OCI-LY7 (cell line): ENCODE measurements at regions not wholly inside any gene's neighbourhood (a gene's known extent, or its start where the extent isn't known, plus 50 kb on each side); places are given as distances from the start of the nearest gene placed in this dataset.
A peak's percentile ranks its signal among the peaks of the same experiment; 100 is the strongest.

Source experiments
- EZH2phosphoT487 ChIP-seq: fragments of 200-600 bp; sonication (generic); IDR thresholded peaks from 2 replicates; pipeline ENCODE4 v1.6.1; 2018; ENCODE audit warnings: low read depth, borderline replicate concordance, mild to moderate bottlenecking, mixed run types, antibody characterized with exemption, low read length, moderate library complexity, mixed read lengths
- TF ChIP-seq, protein P1 (sequence below): fragments of 200-600 bp; sonication (generic); conservative IDR thresholded peaks from 2 replicates; pipeline ENCODE4 v1.5.1; 2014; ENCODE audit warnings: mild to moderate bottlenecking, antibody characterized with exemption, low read length, moderate library complexity, mixed read lengths

DNA sequence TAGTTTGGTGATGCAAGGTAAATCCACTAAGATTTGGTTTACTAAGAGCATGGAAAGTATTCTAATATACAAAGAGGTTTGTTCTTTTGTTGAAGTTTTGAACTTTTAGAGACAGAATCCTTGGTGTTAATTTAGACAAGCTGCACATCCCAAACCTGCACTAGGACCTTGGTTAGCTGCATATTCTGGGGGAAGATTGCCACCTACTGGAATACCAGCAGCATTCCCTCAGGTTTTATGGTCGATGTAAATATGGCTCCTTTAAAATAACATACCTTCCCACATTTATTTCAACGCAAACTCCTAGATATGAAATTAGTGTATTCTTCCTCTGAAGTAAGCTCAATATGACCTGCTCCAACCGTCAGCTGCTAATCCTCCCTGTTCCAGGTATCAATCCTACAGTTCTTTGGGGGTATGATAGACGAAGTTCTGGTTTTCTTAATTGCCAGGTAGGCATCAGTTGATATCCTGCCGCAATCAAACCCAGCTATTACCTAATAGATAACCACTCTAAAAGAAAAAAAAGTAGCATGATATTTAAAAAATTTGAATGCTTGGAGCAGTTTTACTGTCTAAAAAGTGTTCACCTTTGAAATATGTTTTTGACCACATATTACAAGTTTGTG, 624.1 kb downstream of the ISL1 start:
- TF ChIP-seq, protein P1, sequence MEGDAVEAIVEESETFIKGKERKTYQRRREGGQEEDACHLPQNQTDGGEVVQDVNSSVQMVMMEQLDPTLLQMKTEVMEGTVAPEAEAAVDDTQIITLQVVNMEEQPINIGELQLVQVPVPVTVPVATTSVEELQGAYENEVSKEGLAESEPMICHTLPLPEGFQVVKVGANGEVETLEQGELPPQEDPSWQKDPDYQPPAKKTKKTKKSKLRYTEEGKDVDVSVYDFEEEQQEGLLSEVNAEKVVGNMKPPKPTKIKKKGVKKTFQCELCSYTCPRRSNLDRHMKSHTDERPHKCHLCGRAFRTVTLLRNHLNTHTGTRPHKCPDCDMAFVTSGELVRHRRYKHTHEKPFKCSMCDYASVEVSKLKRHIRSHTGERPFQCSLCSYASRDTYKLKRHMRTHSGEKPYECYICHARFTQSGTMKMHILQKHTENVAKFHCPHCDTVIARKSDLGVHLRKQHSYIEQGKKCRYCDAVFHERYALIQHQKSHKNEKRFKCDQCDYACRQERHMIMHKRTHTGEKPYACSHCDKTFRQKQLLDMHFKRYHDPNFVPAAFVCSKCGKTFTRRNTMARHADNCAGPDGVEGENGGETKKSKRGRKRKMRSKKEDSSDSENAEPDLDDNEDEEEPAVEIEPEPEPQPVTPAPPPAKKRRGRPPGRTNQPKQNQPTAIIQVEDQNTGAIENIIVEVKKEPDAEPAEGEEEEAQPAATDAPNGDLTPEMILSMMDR, result peak; percentile 75
- no peak for TF ChIP-seq EZH2phosphoT487
